Effector memory CD8-positive, alpha-beta T cell (primary cell): ENCODE measurements at regions not wholly inside any gene's neighbourhood (a gene's known extent, or its start where the extent isn't known, plus 50 kb on each side); places are given as distances from the start of the nearest gene placed in this dataset.
"Not testable (repeated sequence)": the region's sequence is repeated elsewhere in the genome, so short reads cannot be mapped to it uniquely, and the experiment has no call there.

Experiments used
- ATAC-seq: fragments of 150-1000 bp; cut with Tn5 transposase; replicated peaks from 2 replicates; pipeline ENCODE4 v1.10.0; 2021; ENCODE audit warnings: mild to moderate bottlenecking, moderate library complexity
- DNase-seq, 3 experiments: peaks; one replicate each; pipeline ENCODE4 v3.0.0; 2021
- H3K27ac Mint-ChIP-seq, 2 donors: one replicate each; pipeline ENCODE4 v1.8.0; 2022; ENCODE audit warnings: mild to moderate bottlenecking in 2 of 2, mixed read lengths in 2 of 2, moderate library complexity in 2 of 2
- H3K27me3 Mint-ChIP-seq, 2 donors: one replicate each; pipeline ENCODE4 v1.8.0; 2022; ENCODE audit warnings: mixed read lengths in 2 of 2
- H3K36me3 Mint-ChIP-seq: one replicate; pipeline ENCODE4 v1.8.0; 2022; ENCODE audit warnings: mild to moderate bottlenecking, moderate library complexity, mixed read lengths; ENCODE audit not compliant: insufficient read depth
- H3K4me1 Mint-ChIP-seq, 2 donors: one replicate each; pipeline ENCODE4 v1.8.0; 2022; ENCODE audit warnings: low read depth in 2 of 2, mixed read lengths in 2 of 2
- H3K4me3 Mint-ChIP-seq, 2 donors: one replicate each; pipeline ENCODE4 v1.8.0; 2022; ENCODE audit warnings: mild to moderate bottlenecking in 2 of 2, mixed read lengths in 2 of 2, moderate library complexity in 2 of 2
- H3K9me3 Mint-ChIP-seq, 2 donors: one replicate each; pipeline ENCODE4 v1.8.0; 2022; ENCODE audit warnings: mixed read lengths in 2 of 2

- peaks cover 15 to 42% of the 10 kb centered on the region in 2 donors for H3K27me3 Mint-ChIP-seq
- no peaks in the 10 kb centered on the region for H3K9me3 Mint-ChIP-seq
- no peak overlapping the region for H3K27ac Mint-ChIP-seq
- ATAC-seq (no peak), DNase-seq (no peak)
- no peaks in the 10 kb centered on the region for H3K36me3 Mint-ChIP-seq
- H3K4me1 Mint-ChIP-seq: no peaks in the 10 kb centered on the region
- no peak overlapping the region for H3K4me3 Mint-ChIP-seq
These were observed 188.6 kb downstream of the NUFIP1 start for GRCh38 chr13:44800626-44801025.

- Mint-ChIP-seq H3K27me3 (peaks cover 6 to 21% of the 10 kb centered on the region in 2 donors), H3K4me1 (no peaks in the 10 kb centered on the region), H3K4me3 (no peak overlapping the region), H3K36me3 (no peaks in the 10 kb centered on the region), H3K27ac (no peak overlapping the region), H3K9me3 (no peaks in the 10 kb centered on the region)
- DNase-seq (no peak), ATAC-seq (no peak)
These were observed 191.6 kb downstream of the NUFIP1 start for GRCh38 chr13:44797685-44798084.

GRCh38 chr13:44796597-44797490 is 192.4 kb downstream of the NUFIP1 start:
- Mint-ChIP-seq H3K9me3 (no peaks in the 10 kb centered on the region), H3K27ac (no peak overlapping the region), H3K36me3 (no peaks in the 10 kb centered on the region)

GRCh38 chr13:44796039-44796438 is 193.2 kb downstream of the NUFIP1 start:
- not testable (repeated sequence) for ATAC-seq, DNase-seq, H3K27me3 Mint-ChIP-seq, H3K4me3 Mint-ChIP-seq, H3K4me1 Mint-ChIP-seq, H3K36me3 Mint-ChIP-seq, H3K27ac Mint-ChIP-seq, H3K9me3 Mint-ChIP-seq

More at GRCh38 chr13:44796597-44797490, 192.4 kb downstream of the NUFIP1 start:
- H3K4me3 Mint-ChIP-seq: no peak overlapping the region
- ATAC-seq (no peak), DNase-seq (no peak)
- H3K27me3 Mint-ChIP-seq: peaks cover 6 to 16% of the 10 kb centered on the region in 2 donors
- H3K4me1 Mint-ChIP-seq: no peaks in the 10 kb centered on the region

GRCh38 chr13:44795176-44795575 is 194.1 kb downstream of the NUFIP1 start:
- no peak for ATAC-seq
- no peaks in the 10 kb centered on the region for H3K9me3 Mint-ChIP-seq
- H3K36me3 Mint-ChIP-seq: no peaks in the 10 kb centered on the region
- no peaks in the 10 kb centered on the region for H3K4me1 Mint-ChIP-seq
- no peak overlapping the region for H3K4me3 Mint-ChIP-seq
- H3K27me3 Mint-ChIP-seq: peaks cover 0 to 1% of the 10 kb centered on the region in 2 donors
- no peak for DNase-seq
- no peak overlapping the region for H3K27ac Mint-ChIP-seq

GRCh38 chr13:44792096-44792495 is 197.2 kb downstream of the NUFIP1 start:
- Mint-ChIP-seq H3K9me3 (no peaks in the 10 kb centered on the region), H3K36me3 (no peaks in the 10 kb centered on the region), H3K4me1 (no peaks in the 10 kb centered on the region), H3K27ac (no peak overlapping the region), H3K27me3 (no peaks in the 10 kb centered on the region), H3K4me3 (no peak overlapping the region)
- ATAC-seq: no peak
- no peak for DNase-seq

- H3K27me3 Mint-ChIP-seq: no peaks in the 10 kb centered on the region
- ATAC-seq: no peak
- H3K27ac Mint-ChIP-seq: no peak overlapping the region
These were observed 199.0 kb downstream of the NUFIP1 start for GRCh38 chr13:44790289-44790688.

GRCh38 chr13:44787617-44788016 is 201.7 kb downstream of the NUFIP1 start:
- DNase-seq: no peak
- Mint-ChIP-seq H3K9me3 (no peaks in the 10 kb centered on the region), H3K4me1 (no peaks in the 10 kb centered on the region), H3K27ac (no peak overlapping the region), H3K4me3 (no peak overlapping the region), H3K36me3 (no peaks in the 10 kb centered on the region), H3K27me3 (peaks cover 6 to 7% of the 10 kb centered on the region in 2 donors)
- no peak for ATAC-seq

More at GRCh38 chr13:44790289-44790688, 199.0 kb downstream of the NUFIP1 start:
- Mint-ChIP-seq H3K36me3 (no peaks in the 10 kb centered on the region), H3K4me1 (no peaks in the 10 kb centered on the region), H3K4me3 (no peak overlapping the region), H3K9me3 (no peaks in the 10 kb centered on the region)
- DNase-seq: no peak

- H3K4me1 Mint-ChIP-seq: no peaks in the 10 kb centered on the region
- H3K27ac Mint-ChIP-seq: no peak overlapping the region
- DNase-seq (no peak), ATAC-seq (no peak)
- H3K4me3 Mint-ChIP-seq: no peak overlapping the region
- no peaks in the 10 kb centered on the region for H3K36me3 Mint-ChIP-seq
- peaks cover 8 to 10% of the 10 kb centered on the region in 2 donors for H3K27me3 Mint-ChIP-seq
- H3K9me3 Mint-ChIP-seq: no peaks in the 10 kb centered on the region
These were observed 202.5 kb downstream of the NUFIP1 start for GRCh38 chr13:44786756-44787155.

- H3K4me1 Mint-ChIP-seq: no peaks in the 10 kb centered on the region
- H3K27me3 Mint-ChIP-seq: peaks cover 13 to 17% of the 10 kb centered on the region in 2 donors
- ATAC-seq: no peak
- no peak overlapping the region for H3K27ac Mint-ChIP-seq
- H3K36me3 Mint-ChIP-seq: no peaks in the 10 kb centered on the region
- no peaks in the 10 kb centered on the region for H3K9me3 Mint-ChIP-seq
- H3K4me3 Mint-ChIP-seq: no peak overlapping the region
- DNase-seq: no peak
These were observed 203.9 kb downstream of the NUFIP1 start for GRCh38 chr13:44785401-44785800.

- no peaks in the 10 kb centered on the region for H3K9me3 Mint-ChIP-seq
- H3K27me3 Mint-ChIP-seq: peaks cover 13 to 17% of the 10 kb centered on the region in 2 donors
- DNase-seq (no peak), ATAC-seq (no peak)
- H3K36me3 Mint-ChIP-seq: no peaks in the 10 kb centered on the region
- no peak overlapping the region for H3K4me3 Mint-ChIP-seq
- no peaks in the 10 kb centered on the region for H3K4me1 Mint-ChIP-seq
- H3K27ac Mint-ChIP-seq: no peak overlapping the region
These were observed 204.6 kb downstream of the NUFIP1 start for GRCh38 chr13:44784708-44785080.

GRCh38 chr13:44783994-44784707 is 205.1 kb downstream of the NUFIP1 start:
- ATAC-seq (no peak), DNase-seq (no peak)
- Mint-ChIP-seq H3K27me3 (peaks cover 13 to 17% of the 10 kb centered on the region in 2 donors), H3K9me3 (no peaks in the 10 kb centered on the region), H3K36me3 (no peaks in the 10 kb centered on the region), H3K4me3 (no peak overlapping the region), H3K27ac (no peak overlapping the region), H3K4me1 (no peaks in the 10 kb centered on the region)

- Mint-ChIP-seq H3K4me3 (no peak overlapping the region), H3K36me3 (no peaks in the 10 kb centered on the region), H3K27me3 (peaks cover 13 to 17% of the 10 kb centered on the region in 2 donors), H3K27ac (no peak overlapping the region), H3K4me1 (no peaks in the 10 kb centered on the region), H3K9me3 (no peaks in the 10 kb centered on the region)
- ATAC-seq (no peak), DNase-seq (no peak)
These were observed 204.6 kb upstream of the TSC22D1 start for GRCh38 chr13:44780591-44781280.
